MM.1S (cell line): ENCODE measurements at regions not wholly inside any gene's neighbourhood (a gene's known extent, or its start where the extent isn't known, plus 50 kb on each side); places are given as distances from the start of the nearest gene placed in this dataset.

Experiments
- EZH2 ChIP-seq: fragments of 300-600 bp; sonication (generic); optimal IDR thresholded peaks from 2 replicates; pipeline ENCODE3; 2017; ENCODE audit warnings: low read depth, mild to moderate bottlenecking, antibody characterized with exemption, low read length, mixed read lengths
- EZH2phosphoT487 ChIP-seq: fragments of 300-600 bp; sonication (generic); IDR thresholded peaks from 2 replicates; pipeline ENCODE4 v1.6.1; 2018; ENCODE audit warnings: antibody characterized with exemption, low read length
- TF ChIP-seq, protein P1 (sequence below): fragments of 300-600 bp; sonication (generic); IDR thresholded peaks from 2 replicates; pipeline ENCODE4 v1.5.1; 2016; ENCODE audit warnings: antibody characterized with exemption, low read length, mixed read lengths

DNA sequence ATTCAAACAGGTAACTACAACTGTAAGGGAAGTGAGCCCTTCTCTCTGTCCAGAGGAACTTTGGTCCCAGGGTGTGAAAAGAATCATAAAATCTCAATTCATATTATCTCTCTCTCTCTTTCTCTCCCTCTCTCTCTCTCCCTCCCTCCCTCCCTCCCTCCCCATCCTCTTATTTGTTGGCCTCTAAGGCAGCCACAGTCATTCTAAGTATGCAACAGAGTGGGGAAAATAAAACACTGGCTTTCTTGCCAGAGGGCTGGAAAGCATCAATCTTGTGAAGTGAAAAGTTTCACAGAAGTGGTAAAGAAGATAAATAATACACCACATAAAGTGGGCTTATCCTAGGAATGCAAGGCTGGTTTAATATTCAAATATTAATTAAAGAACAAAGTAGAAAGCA, 95.6 kb upstream of the KCNH7 start:
- TF ChIP-seq, protein P1, sequence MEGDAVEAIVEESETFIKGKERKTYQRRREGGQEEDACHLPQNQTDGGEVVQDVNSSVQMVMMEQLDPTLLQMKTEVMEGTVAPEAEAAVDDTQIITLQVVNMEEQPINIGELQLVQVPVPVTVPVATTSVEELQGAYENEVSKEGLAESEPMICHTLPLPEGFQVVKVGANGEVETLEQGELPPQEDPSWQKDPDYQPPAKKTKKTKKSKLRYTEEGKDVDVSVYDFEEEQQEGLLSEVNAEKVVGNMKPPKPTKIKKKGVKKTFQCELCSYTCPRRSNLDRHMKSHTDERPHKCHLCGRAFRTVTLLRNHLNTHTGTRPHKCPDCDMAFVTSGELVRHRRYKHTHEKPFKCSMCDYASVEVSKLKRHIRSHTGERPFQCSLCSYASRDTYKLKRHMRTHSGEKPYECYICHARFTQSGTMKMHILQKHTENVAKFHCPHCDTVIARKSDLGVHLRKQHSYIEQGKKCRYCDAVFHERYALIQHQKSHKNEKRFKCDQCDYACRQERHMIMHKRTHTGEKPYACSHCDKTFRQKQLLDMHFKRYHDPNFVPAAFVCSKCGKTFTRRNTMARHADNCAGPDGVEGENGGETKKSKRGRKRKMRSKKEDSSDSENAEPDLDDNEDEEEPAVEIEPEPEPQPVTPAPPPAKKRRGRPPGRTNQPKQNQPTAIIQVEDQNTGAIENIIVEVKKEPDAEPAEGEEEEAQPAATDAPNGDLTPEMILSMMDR: no peak
- no peak for TF ChIP-seq EZH2
- TF ChIP-seq EZH2phosphoT487: no peak
